ENCODE measurements at regions not wholly inside any gene's neighbourhood (a gene's known extent, or its start where the extent isn't known, plus 50 kb on each side); places are given as distances from the start of the nearest gene placed in this dataset.

- DNase-seq: no peak
- Histone ChIP-seq H3K27ac (no peak overlapping the region), H3K36me3 (no peaks in the 10 kb centered on the region), H3K9me3 (no peaks in the 10 kb centered on the region), H3K27me3 (no peaks in the 10 kb centered on the region), H3K4me3 (no peak overlapping the region), H3K4me1 (no peaks in the 10 kb centered on the region)
- intact Hi-C loops (cut with DNase I): no loop called here
- 76% methylated on average over 2 of the region's 2 CpGs for WGBS (ENCODE audit: insufficient coverage, low coverage, low lambda C conversion rate, missing lambda C conversion rate)
- TF ChIP-seq CTCF (IDR thresholded peaks at IDR 0.05) (no peak), POLR2A (IDR thresholded peaks at IDR 0.05) (no peak)
- ATAC-seq: no peak
These were observed 61.9 kb downstream of the MRPL32 start for GRCh38 chr7:42994096-42994495.

GRCh38 chr7:42997611-42998010, 65.4 kb downstream of the MRPL32 start:
- no peaks in the 10 kb centered on the region for H3K4me1 ChIP-seq
- no peaks in the 10 kb centered on the region for H3K27me3 ChIP-seq
- WGBS (ENCODE audit: insufficient coverage, low coverage, low lambda C conversion rate, missing lambda C conversion rate): 64% methylated on average over 3 of the region's 3 CpGs
- ATAC-seq: no peak
- H3K27ac ChIP-seq: no peak overlapping the region
- no peak for DNase-seq
- intact Hi-C loops (cut with DNase I): no loop called here
- TF ChIP-seq CTCF (IDR thresholded peaks at IDR 0.05) (no peak), POLR2A (IDR thresholded peaks at IDR 0.05) (no peak)
- no peaks in the 10 kb centered on the region for H3K36me3 ChIP-seq
- H3K4me3 ChIP-seq: no peak overlapping the region
- no peaks in the 10 kb centered on the region for H3K9me3 ChIP-seq

- no peak overlapping the region for H3K4me3 ChIP-seq
- no peaks in the 10 kb centered on the region for H3K9me3 ChIP-seq
- intact Hi-C loops (cut with DNase I): no loop called here
- no peak for ATAC-seq
- TF ChIP-seq POLR2A (IDR thresholded peaks at IDR 0.05): no peak
- no peak for TF ChIP-seq CTCF (IDR thresholded peaks at IDR 0.05)
- no peaks in the 10 kb centered on the region for H3K36me3 ChIP-seq
- H3K27ac ChIP-seq: no peak overlapping the region
- no peaks in the 10 kb centered on the region for H3K4me1 ChIP-seq
- no peaks in the 10 kb centered on the region for H3K27me3 ChIP-seq
- DNase-seq: no peak
These were observed 71.9 kb downstream of the MRPL32 start for GRCh38 chr7:43004082-43004481.

GRCh38 chr7:43006008-43006407, 73.8 kb downstream of the MRPL32 start:
- Histone ChIP-seq H3K27me3 (no peaks in the 10 kb centered on the region), H3K27ac (no peak overlapping the region), H3K4me1 (no peaks in the 10 kb centered on the region), H3K36me3 (no peaks in the 10 kb centered on the region), H3K9me3 (no peaks in the 10 kb centered on the region), H3K4me3 (no peak overlapping the region)
- 47% methylated on average over 2 of the region's 2 CpGs for WGBS (ENCODE audit: insufficient coverage, low coverage, low lambda C conversion rate, missing lambda C conversion rate)
- intact Hi-C loops (cut with DNase I): no loop called here
- TF ChIP-seq POLR2A (IDR thresholded peaks at IDR 0.05) (no peak), CTCF (IDR thresholded peaks at IDR 0.05) (no peak)
- ATAC-seq (no peak), DNase-seq (no peak)

- no CpG with 5 or more reads among the region's 1 CpG for WGBS (ENCODE audit: insufficient coverage, low coverage, low lambda C conversion rate, missing lambda C conversion rate)
- intact Hi-C loops (cut with DNase I): no loop called here
These were observed 77.9 kb downstream of the MRPL32 start for GRCh38 chr7:43010061-43010460.

More at GRCh38 chr7:43010061-43010460, 77.9 kb downstream of the MRPL32 start:
- Histone ChIP-seq H3K36me3 (no peaks in the 10 kb centered on the region), H3K27ac (no peak overlapping the region), H3K27me3 (no peaks in the 10 kb centered on the region), H3K9me3 (no peaks in the 10 kb centered on the region), H3K4me3 (no peak overlapping the region), H3K4me1 (no peaks in the 10 kb centered on the region)
- ATAC-seq: no peak
- no peak for TF ChIP-seq CTCF (IDR thresholded peaks at IDR 0.05)
- no peak for DNase-seq
